ENCODE measurements at regions not wholly inside any gene's neighbourhood (a gene's known extent, or its start where the extent isn't known, plus 50 kb on each side); places are given as distances from the start of the nearest gene placed in this dataset.

DNA sequence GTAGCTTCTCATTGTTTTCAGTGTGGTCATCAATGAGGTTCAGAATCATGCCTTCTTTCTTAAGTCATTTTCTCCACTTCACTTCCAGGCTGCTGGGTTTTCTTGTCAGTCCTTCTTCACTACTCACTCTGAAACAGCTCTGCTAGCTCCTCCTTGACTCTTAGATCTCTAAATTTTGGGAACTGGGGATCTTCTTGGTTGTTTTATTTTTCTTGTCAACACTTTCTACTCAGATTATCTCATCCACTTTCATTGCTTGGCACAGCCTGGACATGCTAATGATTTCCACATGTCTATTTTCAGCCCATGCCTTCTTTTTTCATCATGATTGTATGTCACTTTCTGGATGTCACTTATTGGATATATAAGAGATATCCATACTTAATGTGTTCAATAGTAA is 517.8 kb upstream of the DSEL start:
- TF ChIP-seq SIN3A (IDR thresholded peaks at IDR 0.05; ENCODE audit: borderline replicate concordance, insufficient read depth, low read length) (no peak), POLR2AphosphoS5 (IDR thresholded peaks at IDR 0.05; ENCODE audit: low read depth, low read length) (no peak), TAF1 (IDR thresholded peaks at IDR 0.05; ENCODE audit: borderline replicate concordance, insufficient read depth, low read length) (no peak), FOXP2 (optimal IDR thresholded peaks at IDR 0.05; ENCODE audit: borderline replicate concordance, extremely low read depth, extremely low read length, insufficient read depth) (no peak)
- TF ChIP-seq, protein P1, sequence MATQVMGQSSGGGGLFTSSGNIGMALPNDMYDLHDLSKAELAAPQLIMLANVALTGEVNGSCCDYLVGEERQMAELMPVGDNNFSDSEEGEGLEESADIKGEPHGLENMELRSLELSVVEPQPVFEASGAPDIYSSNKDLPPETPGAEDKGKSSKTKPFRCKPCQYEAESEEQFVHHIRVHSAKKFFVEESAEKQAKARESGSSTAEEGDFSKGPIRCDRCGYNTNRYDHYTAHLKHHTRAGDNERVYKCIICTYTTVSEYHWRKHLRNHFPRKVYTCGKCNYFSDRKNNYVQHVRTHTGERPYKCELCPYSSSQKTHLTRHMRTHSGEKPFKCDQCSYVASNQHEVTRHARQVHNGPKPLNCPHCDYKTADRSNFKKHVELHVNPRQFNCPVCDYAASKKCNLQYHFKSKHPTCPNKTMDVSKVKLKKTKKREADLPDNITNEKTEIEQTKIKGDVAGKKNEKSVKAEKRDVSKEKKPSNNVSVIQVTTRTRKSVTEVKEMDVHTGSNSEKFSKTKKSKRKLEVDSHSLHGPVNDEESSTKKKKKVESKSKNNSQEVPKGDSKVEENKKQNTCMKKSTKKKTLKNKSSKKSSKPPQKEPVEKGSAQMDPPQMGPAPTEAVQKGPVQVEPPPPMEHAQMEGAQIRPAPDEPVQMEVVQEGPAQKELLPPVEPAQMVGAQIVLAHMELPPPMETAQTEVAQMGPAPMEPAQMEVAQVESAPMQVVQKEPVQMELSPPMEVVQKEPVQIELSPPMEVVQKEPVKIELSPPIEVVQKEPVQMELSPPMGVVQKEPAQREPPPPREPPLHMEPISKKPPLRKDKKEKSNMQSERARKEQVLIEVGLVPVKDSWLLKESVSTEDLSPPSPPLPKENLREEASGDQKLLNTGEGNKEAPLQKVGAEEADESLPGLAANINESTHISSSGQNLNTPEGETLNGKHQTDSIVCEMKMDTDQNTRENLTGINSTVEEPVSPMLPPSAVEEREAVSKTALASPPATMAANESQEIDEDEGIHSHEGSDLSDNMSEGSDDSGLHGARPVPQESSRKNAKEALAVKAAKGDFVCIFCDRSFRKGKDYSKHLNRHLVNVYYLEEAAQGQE (IDR thresholded peaks at IDR 0.05; ENCODE audit: insufficient read depth in 1 of 2, low read depth in 2 of 2, low read length in 2 of 2) = no peak

DNA sequence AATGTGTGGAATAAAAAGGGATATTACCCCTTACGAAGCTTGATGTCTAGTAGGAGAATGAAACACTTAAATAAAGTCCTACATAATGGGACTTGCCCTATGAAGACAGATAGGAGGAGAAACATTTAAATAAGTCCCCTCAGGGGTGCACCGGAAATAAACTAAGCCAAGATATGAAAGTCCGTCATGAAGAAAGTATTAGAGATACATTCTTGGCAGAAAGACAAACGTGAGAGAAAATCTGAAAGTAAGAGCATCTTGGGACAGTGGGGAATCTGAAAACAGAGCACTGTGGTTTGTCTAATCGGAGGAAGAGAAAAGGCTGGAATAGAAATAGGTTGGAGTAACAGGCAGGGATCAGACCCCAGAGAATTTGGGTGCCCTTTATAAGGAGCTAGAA is 516.9 kb upstream of the DSEL start:
- TF ChIP-seq TAF1 (IDR thresholded peaks at IDR 0.05; ENCODE audit: borderline replicate concordance, insufficient read depth, low read length) = no peak
- TF ChIP-seq POLR2AphosphoS5 (IDR thresholded peaks at IDR 0.05; ENCODE audit: low read depth, low read length) = no peak
- TF ChIP-seq SIN3A (IDR thresholded peaks at IDR 0.05; ENCODE audit: borderline replicate concordance, insufficient read depth, low read length) = no peak

DNA sequence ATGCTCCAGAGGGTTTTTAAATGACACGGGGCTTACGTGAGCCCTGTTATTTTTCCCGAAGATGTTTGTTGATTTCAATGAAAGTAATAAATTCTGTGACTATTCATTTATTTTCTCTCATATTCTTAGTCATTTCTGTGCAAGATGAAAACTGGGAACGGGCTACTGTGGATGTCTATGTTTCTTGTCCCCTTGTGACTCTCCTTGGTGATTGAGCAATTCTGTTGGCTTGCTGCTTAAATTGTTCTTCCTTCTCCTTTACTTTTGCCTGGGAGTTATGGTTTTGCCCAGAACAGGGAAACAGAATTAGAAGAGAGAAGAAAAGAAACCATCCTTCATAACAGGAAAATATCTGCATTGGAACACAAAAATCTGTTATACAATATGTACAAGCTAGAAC is 508.2 kb upstream of the DSEL start:
- no peak for TF ChIP-seq POLR2AphosphoS5 (IDR thresholded peaks at IDR 0.05; ENCODE audit: low read depth, low read length)
- TF ChIP-seq TAF1 (IDR thresholded peaks at IDR 0.05; ENCODE audit: borderline replicate concordance, insufficient read depth, low read length) = no peak
- TF ChIP-seq SIN3A (IDR thresholded peaks at IDR 0.05; ENCODE audit: borderline replicate concordance, insufficient read depth, low read length) = no peak
- no peak for TF ChIP-seq FOXP2 (optimal IDR thresholded peaks at IDR 0.05; ENCODE audit: borderline replicate concordance, extremely low read depth, extremely low read length, insufficient read depth)
- TF ChIP-seq, protein P1 (IDR thresholded peaks at IDR 0.05; ENCODE audit: insufficient read depth in 1 of 2, low read depth in 2 of 2, low read length in 2 of 2) = no peak

DNA sequence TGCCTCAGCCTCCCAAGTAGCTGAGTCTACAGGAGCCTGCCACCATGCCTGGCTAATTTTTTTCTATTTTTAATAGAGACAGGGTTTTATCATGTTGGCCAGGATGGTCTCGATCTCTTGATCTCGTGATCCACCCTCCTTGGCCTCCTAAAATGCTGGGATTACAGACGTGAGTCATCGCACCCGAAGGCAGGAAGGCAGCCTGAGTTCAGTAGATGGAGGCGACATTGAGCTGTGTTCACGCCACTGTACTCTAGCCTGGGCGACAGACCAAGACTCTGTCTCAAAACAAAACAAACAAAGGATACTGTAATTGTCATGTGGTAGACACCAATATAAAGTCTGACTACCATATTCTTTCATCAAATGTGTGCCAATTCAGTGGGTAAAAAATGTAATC is 500.9 kb upstream of the DSEL start:
- TF ChIP-seq POLR2AphosphoS5 (IDR thresholded peaks at IDR 0.05; ENCODE audit: low read depth, low read length) (no peak), TAF1 (IDR thresholded peaks at IDR 0.05; ENCODE audit: borderline replicate concordance, insufficient read depth, low read length) (no peak), SIN3A (IDR thresholded peaks at IDR 0.05; ENCODE audit: borderline replicate concordance, insufficient read depth, low read length) (no peak)
- TF ChIP-seq, protein P1 (IDR thresholded peaks at IDR 0.05; ENCODE audit: insufficient read depth in 1 of 2, low read depth in 2 of 2, low read length in 2 of 2) = no peak

DNA sequence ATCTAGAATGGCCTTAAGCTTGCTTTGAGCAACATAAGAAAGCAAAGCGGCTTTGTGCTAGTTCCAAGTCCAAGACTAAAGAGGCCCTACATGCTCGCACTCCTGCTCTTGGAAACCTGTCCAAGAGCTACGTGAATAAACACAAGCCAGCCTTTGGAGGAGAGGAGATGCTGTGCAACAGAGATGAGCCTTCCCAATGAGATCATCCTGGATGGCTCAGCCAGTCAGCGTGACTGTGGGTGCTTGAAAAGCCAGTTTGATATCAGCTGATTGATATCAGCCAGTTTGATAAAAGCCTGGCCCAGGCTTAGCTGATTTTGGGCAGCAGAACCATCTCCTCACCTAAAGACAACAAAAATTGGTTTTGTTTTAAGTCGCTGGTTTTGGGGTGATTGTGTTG is 481.0 kb upstream of the DSEL start:
- TF ChIP-seq POLR2AphosphoS5 (IDR thresholded peaks at IDR 0.05; ENCODE audit: low read depth, low read length) = no peak
- TF ChIP-seq, protein P1 (IDR thresholded peaks at IDR 0.05; ENCODE audit: insufficient read depth in 1 of 2, low read depth in 2 of 2, low read length in 2 of 2) = no peak
- no peak for TF ChIP-seq FOXP2 (optimal IDR thresholded peaks at IDR 0.05; ENCODE audit: borderline replicate concordance, extremely low read depth, extremely low read length, insufficient read depth)
- no peak for TF ChIP-seq TAF1 (IDR thresholded peaks at IDR 0.05; ENCODE audit: borderline replicate concordance, insufficient read depth, low read length)
- no peak for TF ChIP-seq SIN3A (IDR thresholded peaks at IDR 0.05; ENCODE audit: borderline replicate concordance, insufficient read depth, low read length)
